ENCODE measurements at regions not wholly inside any gene's neighbourhood (a gene's known extent, or its start where the extent isn't known, plus 50 kb on each side); places are given as distances from the start of the nearest gene placed in this dataset.

GRCh38 chr1:219402925-219403324 lies 210.0 kb downstream of the ZC3H11B start:
- no peaks in the 10 kb centered on the region for H3K4me1 ChIP-seq (ENCODE audit: insufficient read depth, low read length, poor library complexity, severe bottlenecking)
- no peak overlapping the region for H3K4me2 ChIP-seq (ENCODE audit: low read depth, low read length, poor library complexity, severe bottlenecking)
- no peaks in the 10 kb centered on the region for H3K79me2 ChIP-seq (ENCODE audit: insufficient read depth, low read length)
- H3K9me3 ChIP-seq (ENCODE audit: insufficient read depth, low read depth, low read length), result no peaks in the 10 kb centered on the region
- TF ChIP-seq, protein P1, sequence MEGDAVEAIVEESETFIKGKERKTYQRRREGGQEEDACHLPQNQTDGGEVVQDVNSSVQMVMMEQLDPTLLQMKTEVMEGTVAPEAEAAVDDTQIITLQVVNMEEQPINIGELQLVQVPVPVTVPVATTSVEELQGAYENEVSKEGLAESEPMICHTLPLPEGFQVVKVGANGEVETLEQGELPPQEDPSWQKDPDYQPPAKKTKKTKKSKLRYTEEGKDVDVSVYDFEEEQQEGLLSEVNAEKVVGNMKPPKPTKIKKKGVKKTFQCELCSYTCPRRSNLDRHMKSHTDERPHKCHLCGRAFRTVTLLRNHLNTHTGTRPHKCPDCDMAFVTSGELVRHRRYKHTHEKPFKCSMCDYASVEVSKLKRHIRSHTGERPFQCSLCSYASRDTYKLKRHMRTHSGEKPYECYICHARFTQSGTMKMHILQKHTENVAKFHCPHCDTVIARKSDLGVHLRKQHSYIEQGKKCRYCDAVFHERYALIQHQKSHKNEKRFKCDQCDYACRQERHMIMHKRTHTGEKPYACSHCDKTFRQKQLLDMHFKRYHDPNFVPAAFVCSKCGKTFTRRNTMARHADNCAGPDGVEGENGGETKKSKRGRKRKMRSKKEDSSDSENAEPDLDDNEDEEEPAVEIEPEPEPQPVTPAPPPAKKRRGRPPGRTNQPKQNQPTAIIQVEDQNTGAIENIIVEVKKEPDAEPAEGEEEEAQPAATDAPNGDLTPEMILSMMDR (conservative IDR thresholded peaks at IDR 0.05; ENCODE audit: low read length), result no peak
- no peak for TF ChIP-seq EZH2phosphoT487 (IDR thresholded peaks at IDR 0.05; ENCODE audit: borderline replicate concordance)
- no peak overlapping the region for H2AFZ ChIP-seq (ENCODE audit: low read length)
- H4K20me1 ChIP-seq (ENCODE audit: insufficient read depth, low read length, poor library complexity, severe bottlenecking), result no peaks in the 10 kb centered on the region
- no peaks in the 10 kb centered on the region for H3K36me3 ChIP-seq (ENCODE audit: insufficient read depth, low read length)
- no peaks in the 10 kb centered on the region for H3F3A ChIP-seq (ENCODE audit: low read depth)
- no peaks in the 10 kb centered on the region for H3K27me3 ChIP-seq (ENCODE audit: insufficient read depth, low read length, poor library complexity, severe bottlenecking)
- no peak overlapping the region for H3K4me3 ChIP-seq (ENCODE audit: low read length, poor library complexity, severe bottlenecking)
- H3K9ac ChIP-seq (ENCODE audit: low read depth, low read length, poor library complexity, severe bottlenecking), result no peak overlapping the region
- no peaks in the 10 kb centered on the region for H3K9me2 ChIP-seq (replicated peaks; ENCODE audit: low read depth, low read length)

DNA sequence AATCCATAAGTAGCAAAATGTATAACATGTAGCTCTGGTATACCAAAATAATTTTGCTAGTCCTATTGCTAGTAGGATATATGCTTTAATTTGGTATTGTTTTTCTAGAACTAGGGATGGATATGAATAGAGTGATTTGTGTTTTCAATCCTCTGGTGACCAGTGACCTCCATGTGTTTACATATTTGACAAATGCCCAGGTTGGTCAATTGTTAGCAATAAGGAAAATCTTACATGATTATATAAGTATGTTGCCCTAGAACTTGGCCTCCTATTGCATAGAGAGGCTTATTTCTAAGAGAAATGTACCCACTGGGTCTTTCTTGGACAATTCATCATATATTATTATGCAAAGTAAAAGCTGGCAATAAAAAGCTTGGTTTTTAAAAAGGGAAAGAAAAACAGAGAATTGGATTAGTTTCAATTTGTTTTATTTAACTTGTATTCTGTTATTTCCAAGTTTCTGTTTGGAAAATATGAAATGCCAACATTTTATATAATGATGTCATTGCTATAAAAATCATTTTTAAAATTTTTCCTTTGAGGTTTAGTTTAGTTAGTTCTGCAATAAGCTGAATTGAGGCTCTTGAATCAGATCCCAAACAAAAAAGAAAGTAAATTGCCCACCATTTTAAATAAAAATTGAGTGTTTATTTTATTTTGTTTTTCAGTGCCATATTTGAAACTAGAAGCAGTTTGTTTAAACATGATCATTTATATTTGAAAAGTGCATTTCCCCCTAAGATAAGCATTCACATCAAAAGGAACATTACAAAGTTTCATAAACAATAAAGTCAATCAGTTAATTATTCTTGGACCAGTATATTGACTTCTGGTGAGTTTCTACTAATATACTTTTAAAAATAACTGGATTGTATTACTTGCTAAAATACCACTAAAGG lies 210.9 kb downstream of the ZC3H11B start:
- H3K9me2 ChIP-seq (replicated peaks; ENCODE audit: low read depth, low read length), result no peaks in the 10 kb centered on the region
- no peaks in the 10 kb centered on the region for H3F3A ChIP-seq (ENCODE audit: low read depth)
- H3K4me3 ChIP-seq (ENCODE audit: low read length, poor library complexity, severe bottlenecking), result no peak overlapping the region
- H3K27me3 ChIP-seq (ENCODE audit: insufficient read depth, low read length, poor library complexity, severe bottlenecking), result no peaks in the 10 kb centered on the region
- no peak overlapping the region for H3K9ac ChIP-seq (ENCODE audit: low read depth, low read length, poor library complexity, severe bottlenecking)
- H3K9me3 ChIP-seq (ENCODE audit: insufficient read depth, low read depth, low read length), result no peaks in the 10 kb centered on the region
- no peaks in the 10 kb centered on the region for H4K20me1 ChIP-seq (ENCODE audit: insufficient read depth, low read length, poor library complexity, severe bottlenecking)
- no peaks in the 10 kb centered on the region for H3K79me2 ChIP-seq (ENCODE audit: insufficient read depth, low read length)
- H3K4me2 ChIP-seq (ENCODE audit: low read depth, low read length, poor library complexity, severe bottlenecking), result no peak overlapping the region
- H3K4me1 ChIP-seq (ENCODE audit: insufficient read depth, low read length, poor library complexity, severe bottlenecking), result no peaks in the 10 kb centered on the region
- TF ChIP-seq, protein P1 (conservative IDR thresholded peaks at IDR 0.05; ENCODE audit: low read length), result no peak
- TF ChIP-seq EZH2phosphoT487 (IDR thresholded peaks at IDR 0.05; ENCODE audit: borderline replicate concordance), result no peak
- H3K36me3 ChIP-seq (ENCODE audit: insufficient read depth, low read length), result no peaks in the 10 kb centered on the region
- no peak overlapping the region for H2AFZ ChIP-seq (ENCODE audit: low read length)

GRCh38 chr1:219399446-219399845 lies 213.5 kb downstream of the ZC3H11B start:
- TF ChIP-seq EZH2phosphoT487 (IDR thresholded peaks at IDR 0.05; ENCODE audit: borderline replicate concordance), result no peak
- TF ChIP-seq, protein P1 (conservative IDR thresholded peaks at IDR 0.05; ENCODE audit: low read length), result no peak
- H3K9ac ChIP-seq (ENCODE audit: low read depth, low read length, poor library complexity, severe bottlenecking), result no peak overlapping the region
- H3K4me1 ChIP-seq (ENCODE audit: insufficient read depth, low read length, poor library complexity, severe bottlenecking), result no peaks in the 10 kb centered on the region
- H4K20me1 ChIP-seq (ENCODE audit: insufficient read depth, low read length, poor library complexity, severe bottlenecking), result no peaks in the 10 kb centered on the region
- H3K79me2 ChIP-seq (ENCODE audit: insufficient read depth, low read length), result no peaks in the 10 kb centered on the region
- no peaks in the 10 kb centered on the region for H3K27me3 ChIP-seq (ENCODE audit: insufficient read depth, low read length, poor library complexity, severe bottlenecking)
- H3F3A ChIP-seq (ENCODE audit: low read depth), result no peaks in the 10 kb centered on the region
- H2AFZ ChIP-seq (ENCODE audit: low read length), result no peak overlapping the region
- no peaks in the 10 kb centered on the region for H3K36me3 ChIP-seq (ENCODE audit: insufficient read depth, low read length)
- H3K4me3 ChIP-seq (ENCODE audit: low read length, poor library complexity, severe bottlenecking), result no peak overlapping the region
- H3K9me3 ChIP-seq (ENCODE audit: insufficient read depth, low read depth, low read length), result no peaks in the 10 kb centered on the region
- no peaks in the 10 kb centered on the region for H3K9me2 ChIP-seq (replicated peaks; ENCODE audit: low read depth, low read length)
- H3K4me2 ChIP-seq (ENCODE audit: low read depth, low read length, poor library complexity, severe bottlenecking), result no peak overlapping the region
